ENCODE measurements at regions not wholly inside any gene's neighbourhood (a gene's known extent, or its start where the extent isn't known, plus 50 kb on each side); places are given as distances from the start of the nearest gene placed in this dataset.

DNA sequence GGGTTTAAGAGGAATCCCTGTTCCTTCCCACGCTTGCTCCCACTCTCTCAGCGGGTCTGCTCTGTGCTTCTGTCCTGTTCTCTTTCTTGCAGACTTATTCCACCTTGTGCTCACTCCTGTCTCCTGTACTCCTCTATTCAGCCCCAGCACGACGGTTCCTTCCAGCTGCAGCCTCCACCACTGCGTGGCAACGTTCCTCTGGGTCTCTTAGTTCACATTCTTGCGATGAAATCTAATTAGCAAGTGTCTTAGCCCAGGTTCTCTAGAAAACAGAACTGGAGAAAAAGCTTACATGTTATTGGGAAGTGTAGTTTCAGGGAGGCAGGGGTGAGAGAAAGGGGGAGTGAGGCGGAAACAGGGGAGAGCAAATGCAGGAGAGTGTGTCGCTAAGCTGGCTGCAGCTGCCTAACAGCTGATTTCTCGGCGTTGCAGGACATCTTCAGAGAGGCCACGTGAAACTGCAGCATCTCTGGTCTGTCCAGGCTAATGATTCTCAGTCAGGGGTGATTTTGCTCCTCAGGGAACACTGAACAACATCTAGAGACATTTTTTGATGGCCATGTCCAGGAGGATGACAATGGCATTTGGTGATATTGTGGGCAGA is 213.2 kb upstream of the NLRP1 start:
- 28% methylated on average over 12 of the region's 12 CpGs for WGBS
- intact Hi-C loops (cut with DNase I): no loop called here
- Histone ChIP-seq H3K27ac (replicated peaks in 1 of 4) (no peak overlapping the region), H3K4me3 (no peak overlapping the region), H3K4me1 (no peaks in the 10 kb centered on the region), H3K36me3 (no peaks in the 10 kb centered on the region), H3K27me3 (peaks cover 0 to 48% (median 0%) of the 10 kb centered on the region in 4 donors), H3K9me3 (peaks cover 0 to 6% (median under 1%) of the 10 kb centered on the region in 4 donors)
- TF ChIP-seq, protein P1, sequence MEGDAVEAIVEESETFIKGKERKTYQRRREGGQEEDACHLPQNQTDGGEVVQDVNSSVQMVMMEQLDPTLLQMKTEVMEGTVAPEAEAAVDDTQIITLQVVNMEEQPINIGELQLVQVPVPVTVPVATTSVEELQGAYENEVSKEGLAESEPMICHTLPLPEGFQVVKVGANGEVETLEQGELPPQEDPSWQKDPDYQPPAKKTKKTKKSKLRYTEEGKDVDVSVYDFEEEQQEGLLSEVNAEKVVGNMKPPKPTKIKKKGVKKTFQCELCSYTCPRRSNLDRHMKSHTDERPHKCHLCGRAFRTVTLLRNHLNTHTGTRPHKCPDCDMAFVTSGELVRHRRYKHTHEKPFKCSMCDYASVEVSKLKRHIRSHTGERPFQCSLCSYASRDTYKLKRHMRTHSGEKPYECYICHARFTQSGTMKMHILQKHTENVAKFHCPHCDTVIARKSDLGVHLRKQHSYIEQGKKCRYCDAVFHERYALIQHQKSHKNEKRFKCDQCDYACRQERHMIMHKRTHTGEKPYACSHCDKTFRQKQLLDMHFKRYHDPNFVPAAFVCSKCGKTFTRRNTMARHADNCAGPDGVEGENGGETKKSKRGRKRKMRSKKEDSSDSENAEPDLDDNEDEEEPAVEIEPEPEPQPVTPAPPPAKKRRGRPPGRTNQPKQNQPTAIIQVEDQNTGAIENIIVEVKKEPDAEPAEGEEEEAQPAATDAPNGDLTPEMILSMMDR (IDR thresholded peaks at IDR 0.05): no peak
- TF ChIP-seq EP300 (IDR thresholded peaks at IDR 0.05): no peak
- TF ChIP-seq POLR2A (IDR thresholded peaks at IDR 0.05; ENCODE audit: low read depth): no peak
- TF ChIP-seq POLR2AphosphoS5 (IDR thresholded peaks at IDR 0.05): no peak
- no peak for DNase-seq (ENCODE audit: extremely low spot score)

DNA sequence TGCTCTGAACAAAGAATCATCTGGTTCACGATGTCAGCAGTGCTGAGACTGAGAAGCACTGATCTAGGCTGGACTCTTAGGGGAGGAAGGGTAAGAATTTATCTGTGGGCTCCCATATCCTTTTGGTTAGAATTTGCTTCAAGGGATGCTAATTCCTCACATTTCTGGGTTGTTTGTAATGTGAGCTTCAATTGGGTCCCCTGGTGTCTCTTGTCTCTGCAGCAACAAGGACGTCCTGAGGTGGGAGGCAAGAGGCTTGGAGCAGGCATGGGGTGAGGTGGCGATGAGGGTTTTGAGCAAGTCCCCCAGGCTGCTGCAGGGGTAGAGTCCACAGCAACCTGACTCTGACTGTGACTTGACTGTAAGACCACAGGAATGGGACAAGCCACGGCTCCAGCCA is 213.8 kb upstream of the NLRP1 start:
- intact Hi-C loops (cut with DNase I): no loop called here
- Histone ChIP-seq H3K27me3 (peaks cover 0 to 48% (median 0%) of the 10 kb centered on the region in 4 donors), H3K36me3 (no peaks in the 10 kb centered on the region), H3K4me3 (no peak overlapping the region), H3K4me1 (no peaks in the 10 kb centered on the region), H3K27ac (replicated peaks in 1 of 4) (no peak overlapping the region), H3K9me3 (peaks cover 0 to 3% (median 0%) of the 10 kb centered on the region in 4 donors)
- TF ChIP-seq POLR2AphosphoS5 (IDR thresholded peaks at IDR 0.05) (no peak), POLR2A (IDR thresholded peaks at IDR 0.05; ENCODE audit: low read depth) (no peak), EP300 (IDR thresholded peaks at IDR 0.05) (no peak)
- TF ChIP-seq, protein P1 (IDR thresholded peaks at IDR 0.05): no peak
- no peak for DNase-seq (ENCODE audit: extremely low spot score)
- 74% methylated on average over 4 of the region's 4 CpGs for WGBS

DNA sequence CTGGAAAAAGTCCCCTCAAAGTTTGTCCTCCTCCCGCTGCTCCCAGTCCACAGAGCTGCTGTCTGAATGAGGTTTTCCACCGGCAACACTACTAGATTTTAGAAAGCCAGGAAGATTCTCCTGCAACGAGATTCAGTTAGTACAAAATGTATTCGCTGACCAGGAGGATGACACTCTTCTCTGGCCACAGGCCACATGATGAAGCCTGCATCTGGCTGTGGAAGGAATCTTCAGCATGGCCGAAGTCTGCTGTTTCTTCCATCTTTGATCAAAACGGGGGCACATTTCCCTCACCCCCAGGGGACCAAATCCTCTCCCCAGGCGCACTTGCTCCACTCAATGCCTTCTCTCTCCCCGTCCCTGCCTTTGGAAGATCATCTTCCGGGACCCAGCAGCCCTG is 215.8 kb upstream of the NLRP1 start:
- DNase-seq (ENCODE audit: extremely low spot score): no peak
- H3K36me3 ChIP-seq: no peaks in the 10 kb centered on the region
- H3K27ac ChIP-seq (replicated peaks in 1 of 4): no peak overlapping the region
- 55% methylated on average over 9 of the region's 9 CpGs for whole genome bisulfite sequencing
- TF ChIP-seq, protein P1 (IDR thresholded peaks at IDR 0.05): no peak
- no peak for TF ChIP-seq EP300 (IDR thresholded peaks at IDR 0.05)
- no peak for TF ChIP-seq POLR2AphosphoS5 (IDR thresholded peaks at IDR 0.05)
- TF ChIP-seq POLR2A (IDR thresholded peaks at IDR 0.05; ENCODE audit: low read depth): no peak
- no peaks in the 10 kb centered on the region for H3K9me3 ChIP-seq
- intact Hi-C loops (cut with DNase I): no loop called here
- no peaks in the 10 kb centered on the region for H3K4me1 ChIP-seq
- H3K4me3 ChIP-seq: no peak overlapping the region
- peaks cover 0 to 48% (median 0%) of the 10 kb centered on the region in 4 donors for H3K27me3 ChIP-seq

DNA sequence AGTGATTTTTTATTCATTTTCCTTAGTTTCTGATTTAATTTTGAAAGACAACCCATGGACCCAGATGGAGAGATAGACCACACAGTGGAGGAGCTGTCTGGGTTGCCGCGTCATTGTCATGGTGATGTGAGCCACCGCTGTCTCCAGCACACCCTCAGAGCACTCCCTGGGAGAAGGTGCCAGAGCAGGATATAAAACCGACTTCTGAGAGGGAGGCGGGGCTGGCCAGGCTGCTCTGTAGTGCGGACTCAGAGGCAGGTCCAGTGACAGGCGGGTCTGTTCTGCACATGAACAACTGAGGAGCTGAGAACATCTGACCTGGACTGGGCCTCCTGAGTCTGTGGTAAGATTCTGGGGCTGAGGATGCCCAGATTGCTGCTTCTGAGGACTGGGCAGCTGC is 216.3 kb upstream of the NLRP1 start:
- DNase-seq (ENCODE audit: extremely low spot score): no peak
- Histone ChIP-seq H3K27me3 (peaks cover 0 to 48% (median 0%) of the 10 kb centered on the region in 4 donors), H3K27ac (replicated peaks in 1 of 4) (no peak overlapping the region), H3K4me3 (no peak overlapping the region), H3K36me3 (no peaks in the 10 kb centered on the region), H3K9me3 (no peaks in the 10 kb centered on the region), H3K4me1 (no peaks in the 10 kb centered on the region)
- 46% methylated on average over 7 of the region's 7 CpGs for WGBS
- intact Hi-C loops (cut with DNase I): no loop called here
- TF ChIP-seq POLR2A (IDR thresholded peaks at IDR 0.05; ENCODE audit: low read depth) (no peak), POLR2AphosphoS5 (IDR thresholded peaks at IDR 0.05) (no peak)

DNA sequence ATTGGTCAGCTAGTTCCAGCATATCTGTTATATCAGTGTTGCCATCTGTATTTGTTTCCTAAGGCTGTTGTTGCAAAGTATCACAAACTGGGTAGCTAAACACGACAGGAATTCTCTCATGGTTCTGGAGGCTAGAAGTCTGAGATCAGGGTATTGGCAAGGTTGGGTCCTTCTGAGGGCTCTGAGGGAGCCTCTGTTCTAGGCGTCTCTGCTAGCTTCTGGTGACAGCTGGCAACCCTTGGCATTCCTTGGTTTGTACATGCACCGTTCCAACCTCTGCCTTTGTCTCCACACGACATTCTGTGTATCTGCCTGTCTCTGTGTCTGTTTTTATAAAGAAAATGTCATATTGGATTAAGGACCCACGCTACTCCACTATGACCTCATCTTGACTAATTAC is 219.9 kb upstream of the NLRP1 start:
- intact Hi-C loops (cut with DNase I): no loop called here
- WGBS: 47% methylated on average over 5 of the region's 5 CpGs

More for the DNA sequence above, 219.9 kb upstream of the NLRP1 start:
- H3K4me1 ChIP-seq: no peaks in the 10 kb centered on the region
- TF ChIP-seq POLR2A (IDR thresholded peaks at IDR 0.05; ENCODE audit: low read depth) (no peak), EP300 (IDR thresholded peaks at IDR 0.05) (no peak), POLR2AphosphoS5 (IDR thresholded peaks at IDR 0.05) (no peak)
- TF ChIP-seq, protein P1 (IDR thresholded peaks at IDR 0.05): no peak
- no peaks in the 10 kb centered on the region for H3K36me3 ChIP-seq
- H3K27me3 ChIP-seq: peaks cover 0 to 41% (median 0%) of the 10 kb centered on the region in 4 donors
- peaks cover 0 to 13% (median 5%) of the 10 kb centered on the region in 4 donors for H3K9me3 ChIP-seq
- H3K4me3 ChIP-seq: no peak overlapping the region
- H3K27ac ChIP-seq (replicated peaks in 1 of 4): no peak overlapping the region
- no peak for DNase-seq (ENCODE audit: extremely low spot score)

All from esophagus muscularis mucosa (tissue), 4 donors.